ENCODE measurements at regions not wholly inside any gene's neighbourhood (a gene's known extent, or its start where the extent isn't known, plus 50 kb on each side); places are given as distances from the start of the nearest gene placed in this dataset.

GRCh38 chr20:3354247-3354646 lies 53.2 kb downstream of the DNAAF9 start:
- no peaks in the 10 kb centered on the region for H3K27me3 ChIP-seq (ENCODE audit: control insufficient read depth, insufficient read depth, low read length, poor library complexity, severe bottlenecking)
- peaks cover 4% of the 10 kb centered on the region for H3K36me3 ChIP-seq (ENCODE audit: control insufficient read depth, insufficient read depth, low read length)
- Mint-ChIP-seq H3K9me3 (no peaks in the 10 kb centered on the region), H3K36me3 (ENCODE audit: low read depth) (peaks cover 4% of the 10 kb centered on the region), H3K27me3 (ENCODE audit: insufficient read depth) (no peaks in the 10 kb centered on the region), H3K4me3 (no peak overlapping the region), H3K27ac (no peak overlapping the region), H3K4me1 (peaks cover 8% of the 10 kb centered on the region)
- H3K4me3 ChIP-seq (ENCODE audit: low read length) = no peak overlapping the region
- H3K27ac ChIP-seq (ENCODE audit: low read depth, low read length) = no peak overlapping the region
- no peak overlapping the region for H3K9ac ChIP-seq (ENCODE audit: extremely low read depth, low read length, poor library complexity, severe bottlenecking)
- no peaks in the 10 kb centered on the region for H3K9me3 ChIP-seq (ENCODE audit: control insufficient read depth, low read length)
- DNase-seq = no peak
- no peak for TF ChIP-seq CTCF (conservative IDR thresholded peaks at IDR 0.05)
- WGBS, 2 experiments (ENCODE audit: insufficient coverage in 1 of 2, insufficient read length in 1 of 2) = 80 to 94% methylated on average over 1 of the region's 1 CpG
- H3K4me1 ChIP-seq (ENCODE audit: control insufficient read depth, insufficient read depth, low read length) = no peaks in the 10 kb centered on the region

GRCh38 chr20:3353646-3354045 lies 53.8 kb downstream of the DNAAF9 start:
- Histone ChIP-seq H3K36me3 (ENCODE audit: control insufficient read depth, insufficient read depth, low read length) (peaks cover 4% of the 10 kb centered on the region), H3K4me3 (ENCODE audit: low read length) (no peak overlapping the region), H3K4me1 (ENCODE audit: control insufficient read depth, insufficient read depth, low read length) (no peaks in the 10 kb centered on the region), H3K27me3 (ENCODE audit: control insufficient read depth, insufficient read depth, low read length, poor library complexity, severe bottlenecking) (no peaks in the 10 kb centered on the region), H3K27ac (ENCODE audit: low read depth, low read length) (no peak overlapping the region), H3K9ac (ENCODE audit: extremely low read depth, low read length, poor library complexity, severe bottlenecking) (no peak overlapping the region), H3K9me3 (ENCODE audit: control insufficient read depth, low read length) (no peaks in the 10 kb centered on the region)
- TF ChIP-seq CTCF (conservative IDR thresholded peaks at IDR 0.05) = no peak
- no peak overlapping the region for H3K27ac Mint-ChIP-seq
- peaks cover 2% of the 10 kb centered on the region for H3K4me1 Mint-ChIP-seq
- 100% methylated on average over 1 of the region's 2 CpGs; no CpG with 5 or more reads in 1 of the 2 experiments for WGBS, 2 experiments (ENCODE audit: insufficient coverage in 1 of 2, insufficient read length in 1 of 2)
- H3K4me3 Mint-ChIP-seq = no peak overlapping the region
- DNase-seq = no peak
- H3K36me3 Mint-ChIP-seq (ENCODE audit: low read depth) = peaks cover 4% of the 10 kb centered on the region
- H3K27me3 Mint-ChIP-seq (ENCODE audit: insufficient read depth) = no peaks in the 10 kb centered on the region
- H3K9me3 Mint-ChIP-seq = no peaks in the 10 kb centered on the region

GRCh38 chr20:3352202-3352601 lies 55.3 kb downstream of the DNAAF9 start:
- Mint-ChIP-seq H3K36me3 (ENCODE audit: low read depth) (peaks cover 4% of the 10 kb centered on the region), H3K4me3 (no peak overlapping the region), H3K4me1 (no peaks in the 10 kb centered on the region), H3K27me3 (ENCODE audit: insufficient read depth) (no peaks in the 10 kb centered on the region), H3K9me3 (no peaks in the 10 kb centered on the region), H3K27ac (no peak overlapping the region)
- DNase-seq = no peak
- TF ChIP-seq CTCF (conservative IDR thresholded peaks at IDR 0.05) = no peak
- Histone ChIP-seq H3K9ac (ENCODE audit: extremely low read depth, low read length, poor library complexity, severe bottlenecking) (no peak overlapping the region), H3K27me3 (ENCODE audit: control insufficient read depth, insufficient read depth, low read length, poor library complexity, severe bottlenecking) (no peaks in the 10 kb centered on the region), H3K36me3 (ENCODE audit: control insufficient read depth, insufficient read depth, low read length) (peaks cover 4% of the 10 kb centered on the region), H3K4me3 (ENCODE audit: low read length) (no peak overlapping the region), H3K27ac (ENCODE audit: low read depth, low read length) (no peak overlapping the region), H3K9me3 (ENCODE audit: control insufficient read depth, low read length) (no peaks in the 10 kb centered on the region), H3K4me1 (ENCODE audit: control insufficient read depth, insufficient read depth, low read length) (no peaks in the 10 kb centered on the region)
- 94% methylated on average over 5 to 6 of the region's 6 CpGs for WGBS, 2 experiments (ENCODE audit: insufficient coverage in 1 of 2, insufficient read length in 1 of 2)

All from endodermal cell (in vitro differentiated cells).